Daoy (cell line): ENCODE measurements at regions not wholly inside any gene's neighbourhood (a gene's known extent, or its start where the extent isn't known, plus 50 kb on each side); places are given as distances from the start of the nearest gene placed in this dataset.
"Not testable (repeated sequence)": the region's sequence is repeated elsewhere in the genome, so short reads cannot be mapped to it uniquely, and the experiment has no call there.

Source experiments
- DNase-seq: peaks from one replicate; pipeline ENCODE4 v3.0.0-alpha.2; 2015; ENCODE audit warnings: low read depth

GRCh38 chr3:150328654-150329040, 79.5 kb upstream of the TSC22D2 start:
- no peak for DNase-seq

- DNase-seq, result no peak
These were observed 80.1 kb upstream of the TSC22D2 start for GRCh38 chr3:150327678-150328653.

GRCh38 chr3:150324788-150325187, 83.3 kb upstream of the TSC22D2 start:
- DNase-seq, result no peak

DNA sequence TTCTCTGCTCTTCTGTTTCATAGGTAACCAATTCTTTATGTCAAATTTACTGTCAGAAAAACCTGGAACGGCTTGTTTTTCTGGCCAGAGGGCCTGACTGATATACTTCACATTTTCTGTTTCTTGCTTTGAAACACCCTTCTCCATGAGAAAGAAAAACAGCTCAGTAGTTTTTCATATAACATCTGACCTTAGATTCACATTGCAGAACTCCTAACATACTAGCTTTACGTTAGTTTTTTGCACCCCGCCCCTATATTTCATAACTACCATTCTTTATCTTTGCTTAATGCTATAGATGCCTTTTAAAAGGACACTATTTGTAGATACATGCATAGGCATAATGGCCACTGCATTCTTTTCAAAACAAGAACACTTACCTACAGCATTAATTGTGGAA, 83.9 kb upstream of the TSC22D2 start:
- DNase-seq, result no peak

- DNase-seq, result no peak
These were observed 84.3 kb upstream of the TSC22D2 start for GRCh38 chr3:150323770-150324169.

DNA sequence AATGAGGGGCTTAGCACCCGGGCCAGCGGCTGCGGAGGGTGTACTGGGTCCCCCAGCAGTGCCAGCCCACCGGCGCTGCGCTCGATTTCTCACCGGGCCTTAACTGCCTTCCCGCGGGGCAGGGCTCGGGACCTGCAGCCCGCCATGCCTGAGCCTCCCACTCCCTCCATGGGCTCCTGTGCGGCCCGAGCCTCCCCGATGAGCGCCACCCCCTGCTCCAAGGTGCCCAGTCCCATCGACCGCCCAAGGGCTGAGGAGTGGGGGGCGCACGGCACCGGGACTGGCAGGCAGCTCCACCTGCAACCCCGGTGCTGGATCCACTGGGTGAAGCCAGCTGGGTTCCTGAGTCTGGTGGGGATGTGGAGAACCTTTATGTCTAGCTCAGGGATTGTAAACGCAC, 85.0 kb upstream of the TSC22D2 start:
- not testable (repeated sequence) for DNase-seq

GRCh38 chr3:150320971-150321370, 87.1 kb upstream of the TSC22D2 start:
- not testable (repeated sequence) for DNase-seq

GRCh38 chr3:150319900-150320299, 88.2 kb upstream of the TSC22D2 start:
- DNase-seq, result peak; percentile 92

DNA sequence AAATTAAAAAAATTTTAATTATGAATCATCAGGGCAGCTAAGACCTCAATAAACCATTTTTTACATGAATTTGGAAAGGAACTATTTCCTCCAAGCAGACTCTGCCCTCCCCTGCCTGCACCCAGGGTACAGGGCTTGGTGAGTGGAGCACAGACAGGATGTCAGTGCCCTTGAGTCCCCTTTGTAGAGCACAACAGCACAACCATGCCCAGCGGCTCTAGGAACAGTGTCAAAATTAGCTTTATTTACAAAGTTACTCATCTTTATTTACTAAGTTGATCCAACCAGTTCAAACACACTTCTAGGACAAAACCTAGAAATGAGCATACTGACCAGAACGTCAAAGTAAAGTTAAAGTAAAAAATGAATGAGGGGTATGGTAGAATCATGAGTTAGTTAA, 90.6 kb upstream of the TSC22D2 start:
- no peak for DNase-seq

GRCh38 chr3:150315721-150316120, 92.4 kb upstream of the TSC22D2 start:
- DNase-seq, result no peak

- DNase-seq, result peak; percentile 51
These were observed 93.7 kb upstream of the TSC22D2 start for GRCh38 chr3:150314248-150315004.

DNA sequence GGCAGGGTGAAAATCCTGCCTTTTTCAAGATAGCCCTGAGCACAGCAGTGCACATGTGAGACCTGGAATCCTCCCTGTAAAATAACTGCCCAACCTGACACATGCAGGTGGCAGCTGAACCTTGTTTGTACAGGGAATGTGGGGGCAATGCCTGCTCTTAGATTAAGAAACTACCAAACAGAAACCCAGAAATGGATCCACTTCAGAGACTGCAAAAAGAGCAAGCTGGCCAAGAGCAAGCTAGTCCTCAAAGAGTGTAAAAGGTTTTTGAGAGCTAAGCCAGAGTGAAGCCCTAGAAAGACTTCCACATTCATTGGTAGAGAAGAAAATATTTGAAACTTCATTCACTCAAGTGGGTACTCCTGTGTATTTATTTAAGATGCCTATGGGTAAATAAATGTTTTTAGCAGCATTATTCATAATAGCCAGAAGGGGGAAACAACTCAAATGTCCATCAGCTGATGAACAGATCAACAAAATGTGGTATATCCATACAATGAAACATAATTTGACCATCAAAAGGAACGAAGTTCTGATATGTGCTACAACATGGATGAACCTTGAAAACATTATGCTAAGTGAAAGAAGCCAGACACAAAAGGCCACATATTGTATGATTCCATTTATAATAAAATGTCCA, 96.0 kb upstream of the TSC22D2 start:
- no peak for DNase-seq

GRCh38 chr3:150311156-150311555, 96.9 kb upstream of the TSC22D2 start:
- no peak for DNase-seq

GRCh38 chr3:150309557-150309956, 98.5 kb upstream of the TSC22D2 start:
- DNase-seq, result peak; percentile 39

DNA sequence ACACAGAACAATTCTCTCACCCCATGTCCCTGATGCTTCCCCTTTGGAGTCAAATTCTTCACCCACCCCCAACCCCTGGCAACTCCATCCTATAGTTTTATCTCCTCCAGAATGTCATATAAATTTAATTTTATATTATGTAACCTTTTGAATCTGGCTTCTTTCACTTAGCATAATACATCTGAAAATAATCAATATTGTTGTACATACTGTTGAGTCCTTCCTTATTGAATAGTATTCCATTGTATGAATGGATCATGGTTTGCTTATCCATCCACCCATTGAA, 98.9 kb upstream of the TSC22D2 start:
- no peak for DNase-seq

DNA sequence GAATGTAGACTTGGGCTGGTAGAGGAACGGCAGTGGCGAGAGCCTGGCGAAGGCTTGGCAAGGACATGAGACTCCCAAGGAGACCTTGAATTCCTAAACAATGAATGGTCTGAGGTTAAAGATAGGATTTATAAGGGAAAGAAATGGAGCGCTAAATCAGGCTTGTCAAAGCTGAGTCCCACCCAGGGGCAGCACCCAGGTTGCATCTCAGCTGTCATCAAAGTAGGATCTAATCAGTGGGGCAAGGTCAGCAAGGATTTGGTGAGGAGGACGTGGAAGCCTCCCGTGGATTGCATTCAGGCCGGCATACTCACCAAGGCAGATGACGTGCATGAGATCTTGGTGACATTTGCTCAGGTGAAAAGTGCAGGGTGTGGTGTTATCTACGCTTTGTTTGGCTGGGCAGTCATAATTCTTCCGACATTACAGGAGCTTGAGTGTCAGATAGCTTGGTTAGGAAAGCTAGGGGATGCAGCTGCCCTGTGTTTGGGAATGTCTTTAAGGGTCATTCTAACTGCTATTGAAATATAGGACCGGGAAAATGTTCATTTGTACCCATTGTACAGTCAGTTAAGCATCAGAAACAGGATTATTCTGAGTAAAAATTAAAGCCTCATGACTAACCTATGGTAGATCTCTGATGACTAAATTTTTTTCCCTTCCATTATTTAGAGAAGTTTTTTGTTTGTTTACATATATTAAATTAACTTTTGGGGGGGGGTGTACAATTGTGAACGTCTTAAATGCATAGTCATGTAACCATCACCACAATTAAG, 99.4 kb upstream of the TSC22D2 start:
- DNase-seq, result no peak

DNA sequence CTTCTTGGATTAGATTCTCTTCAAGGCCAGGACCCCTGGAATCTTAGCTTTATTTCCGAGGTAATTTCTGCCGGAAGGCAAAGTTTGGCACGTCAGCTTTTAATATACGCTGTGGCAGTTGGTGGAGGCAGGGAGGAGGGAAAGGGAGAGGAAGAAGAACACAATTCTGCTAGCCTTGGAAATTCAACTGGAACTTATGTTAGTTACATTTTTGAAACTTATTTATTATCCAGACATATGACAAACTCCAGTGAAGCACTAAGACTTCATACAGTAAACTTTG, 100.1 kb upstream of the TSC22D2 start:
- no peak for DNase-seq

GRCh38 chr3:150307311-150308036, 100.6 kb upstream of the TSC22D2 start:
- DNase-seq, result no peak

DNA sequence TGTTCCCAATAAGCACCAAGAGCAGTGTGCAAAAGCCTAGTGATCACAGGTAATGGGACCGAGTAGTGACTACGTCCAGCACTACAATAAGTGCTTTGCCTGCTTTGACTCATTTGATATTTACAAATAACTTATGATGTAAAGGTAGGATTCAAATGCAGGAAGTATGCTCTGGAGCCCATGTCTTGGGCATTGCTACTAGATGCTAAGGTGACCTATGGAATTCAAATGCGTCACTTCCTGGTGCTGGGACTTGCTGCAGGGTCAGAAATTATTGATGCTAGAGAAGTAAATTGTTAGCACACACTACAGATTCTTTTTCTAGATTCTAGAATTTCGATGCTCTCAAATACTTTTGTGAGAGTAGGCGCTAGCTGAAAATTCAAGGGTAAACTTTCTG, 101.2 kb upstream of the TSC22D2 start:
- DNase-seq, result no peak

- no peak for DNase-seq
These were observed 102.0 kb upstream of the TSC22D2 start for GRCh38 chr3:150306083-150306482.

GRCh38 chr3:150303768-150304167, 104.3 kb upstream of the TSC22D2 start:
- DNase-seq, result peak; percentile 59
